Osteoblast (primary cell): ENCODE measurements at regions not wholly inside any gene's neighbourhood (a gene's known extent, or its start where the extent isn't known, plus 50 kb on each side); places are given as distances from the start of the nearest gene placed in this dataset.
A peak's percentile ranks its signal among the peaks of the same experiment; 100 is the strongest.

Experiments
- DNase-seq: peaks from one replicate; pipeline ENCODE4 v3.0.0; 2011; ENCODE audit warnings: low spot score, mixed read lengths; ENCODE audit not compliant: insufficient read length; ENCODE audit errors: missing footprints
- H2AFZ ChIP-seq: 2 replicates; pipeline ENCODE4 v1.6.0; 2011; ENCODE audit warnings: mild to moderate bottlenecking, low read length
- H3K27ac ChIP-seq: 2 replicates; pipeline ENCODE4 v1.5.1; 2011; ENCODE audit warnings: mild to moderate bottlenecking, low read depth, low read length, moderate library complexity
- H3K27me3 ChIP-seq: 2 replicates; pipeline ENCODE4 v1.6.0; 2012; ENCODE audit warnings: mild to moderate bottlenecking, control low read depth, inconsistent platforms, low read length, moderate library complexity; ENCODE audit not compliant: insufficient read depth
- H3K36me3 ChIP-seq: 2 replicates; pipeline ENCODE4 v1.5.1; 2011; ENCODE audit warnings: mild to moderate bottlenecking, low read length, control low read depth, moderate library complexity; ENCODE audit not compliant: insufficient read depth
- H3K4me1 ChIP-seq: 2 replicates; pipeline ENCODE4 v1.5.1; 2011; ENCODE audit warnings: mild to moderate bottlenecking, low read length, control low read depth, moderate library complexity; ENCODE audit not compliant: insufficient read depth
- H3K4me2 ChIP-seq: 2 replicates; pipeline ENCODE4 v1.6.0; 2011; ENCODE audit warnings: mild to moderate bottlenecking, low read length; ENCODE audit not compliant: insufficient read depth
- H3K4me3 ChIP-seq: fragments of 200-600 bp; sonication (generic); 3 replicates; pipeline ENCODE4 v1.5.1; 2012; ENCODE audit warnings: mild to moderate bottlenecking, low read length, inconsistent platforms; ENCODE audit not compliant: insufficient read depth
- H3K79me2 ChIP-seq: 2 replicates; pipeline ENCODE4 v1.6.0; 2012; ENCODE audit warnings: mild to moderate bottlenecking, low read length, control low read depth, inconsistent platforms; ENCODE audit not compliant: insufficient read depth
- H3K9me3 ChIP-seq: 2 replicates; pipeline ENCODE4 v1.5.1; 2011; ENCODE audit warnings: low read depth, low read length, control low read depth
- H4K20me1 ChIP-seq: 2 replicates; pipeline ENCODE4 v1.6.0; 2012; ENCODE audit warnings: mild to moderate bottlenecking, low read length, control low read depth; ENCODE audit not compliant: insufficient read depth
- TF ChIP-seq, protein P1 (sequence below): IDR thresholded peaks from 2 replicates; pipeline ENCODE4 v1.5.1; 2011; ENCODE audit warnings: mild to moderate bottlenecking, low read depth, low read length, moderate library complexity; ENCODE audit errors: extremely low read depth

DNA sequence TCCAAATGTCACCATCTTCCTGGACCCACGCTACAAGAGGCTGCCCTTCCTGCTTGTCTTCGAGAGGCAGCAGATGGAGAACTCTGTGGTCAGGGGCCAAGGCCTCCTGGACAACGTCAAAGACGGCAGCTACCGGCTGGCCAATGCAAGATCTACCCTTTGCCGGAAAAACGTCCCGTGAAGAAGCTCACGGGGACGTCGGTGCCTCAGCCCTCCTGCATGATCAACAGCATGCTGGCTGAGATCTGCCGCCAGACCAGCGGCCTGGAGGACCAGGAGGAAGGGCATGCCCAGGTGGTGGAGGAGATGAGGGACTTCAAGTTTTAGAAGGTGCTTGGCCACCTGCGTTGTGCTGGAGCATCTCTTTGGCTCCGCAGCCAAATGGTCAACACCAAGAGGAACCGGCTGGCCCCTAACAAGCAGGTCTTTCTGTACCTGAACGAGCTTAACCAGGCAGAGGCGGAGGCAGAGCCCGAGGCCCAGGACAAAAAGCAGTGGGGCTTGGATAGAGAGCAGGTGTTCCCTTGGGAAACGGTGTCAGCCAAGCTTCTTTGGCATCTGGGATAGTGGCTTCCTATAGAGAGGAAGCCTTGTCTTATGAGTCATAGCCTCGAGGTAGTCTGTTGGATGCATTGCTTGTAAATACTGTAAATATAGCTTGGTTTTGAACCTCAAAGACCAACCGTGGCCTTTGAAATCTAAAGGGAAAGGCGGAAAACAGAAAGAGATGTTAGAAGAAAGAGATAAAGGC, 94.8 kb upstream of the ELOVL6 start:
- H3K36me3 ChIP-seq: no peaks in the 10 kb centered on the region
- TF ChIP-seq, protein P1, sequence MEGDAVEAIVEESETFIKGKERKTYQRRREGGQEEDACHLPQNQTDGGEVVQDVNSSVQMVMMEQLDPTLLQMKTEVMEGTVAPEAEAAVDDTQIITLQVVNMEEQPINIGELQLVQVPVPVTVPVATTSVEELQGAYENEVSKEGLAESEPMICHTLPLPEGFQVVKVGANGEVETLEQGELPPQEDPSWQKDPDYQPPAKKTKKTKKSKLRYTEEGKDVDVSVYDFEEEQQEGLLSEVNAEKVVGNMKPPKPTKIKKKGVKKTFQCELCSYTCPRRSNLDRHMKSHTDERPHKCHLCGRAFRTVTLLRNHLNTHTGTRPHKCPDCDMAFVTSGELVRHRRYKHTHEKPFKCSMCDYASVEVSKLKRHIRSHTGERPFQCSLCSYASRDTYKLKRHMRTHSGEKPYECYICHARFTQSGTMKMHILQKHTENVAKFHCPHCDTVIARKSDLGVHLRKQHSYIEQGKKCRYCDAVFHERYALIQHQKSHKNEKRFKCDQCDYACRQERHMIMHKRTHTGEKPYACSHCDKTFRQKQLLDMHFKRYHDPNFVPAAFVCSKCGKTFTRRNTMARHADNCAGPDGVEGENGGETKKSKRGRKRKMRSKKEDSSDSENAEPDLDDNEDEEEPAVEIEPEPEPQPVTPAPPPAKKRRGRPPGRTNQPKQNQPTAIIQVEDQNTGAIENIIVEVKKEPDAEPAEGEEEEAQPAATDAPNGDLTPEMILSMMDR: no peak

DNA sequence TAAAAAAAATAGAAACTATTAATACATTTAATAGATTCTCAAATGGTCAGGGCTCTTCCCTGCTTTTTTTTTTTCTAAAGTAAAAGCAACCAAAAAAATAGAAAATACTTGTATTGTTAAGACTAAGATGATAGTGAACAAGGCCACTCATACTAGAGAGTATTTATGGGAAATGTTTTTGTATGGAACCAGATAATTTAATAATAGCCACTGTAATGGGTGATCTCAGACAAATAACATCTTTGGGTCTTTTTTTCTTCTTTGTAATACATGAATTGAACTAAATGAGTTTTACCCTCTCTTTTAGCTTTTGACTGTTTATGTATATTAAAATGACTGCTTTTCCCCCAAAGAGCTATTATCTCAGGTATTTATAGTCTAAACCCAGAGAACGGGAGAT, 92.1 kb upstream of the ELOVL6 start:
- Histone ChIP-seq H3K9me3 (no peaks in the 10 kb centered on the region), H3K4me2 (no peak overlapping the region), H3K36me3 (no peaks in the 10 kb centered on the region), H3K27ac (no peak overlapping the region), H3K27me3 (peaks cover 5% of the 10 kb centered on the region), H3K79me2 (no peaks in the 10 kb centered on the region), H4K20me1 (no peaks in the 10 kb centered on the region), H2AFZ (no peak overlapping the region), H3K4me1 (peaks cover 7% of the 10 kb centered on the region), H3K4me3 (no peak overlapping the region)
- no peak for DNase-seq
- TF ChIP-seq, protein P1: no peak

More for the DNA sequence above, 94.8 kb upstream of the ELOVL6 start:
- Histone ChIP-seq H3K9me3 (no peaks in the 10 kb centered on the region), H3K27me3 (peaks cover 5% of the 10 kb centered on the region), H4K20me1 (no peaks in the 10 kb centered on the region), H3K4me3 (no peak overlapping the region), H3K27ac (no peak overlapping the region), H3K4me1 (peaks cover 3% of the 10 kb centered on the region), H3K79me2 (no peaks in the 10 kb centered on the region), H3K4me2 (no peak overlapping the region), H2AFZ (no peak overlapping the region)
- no peak for DNase-seq

DNA sequence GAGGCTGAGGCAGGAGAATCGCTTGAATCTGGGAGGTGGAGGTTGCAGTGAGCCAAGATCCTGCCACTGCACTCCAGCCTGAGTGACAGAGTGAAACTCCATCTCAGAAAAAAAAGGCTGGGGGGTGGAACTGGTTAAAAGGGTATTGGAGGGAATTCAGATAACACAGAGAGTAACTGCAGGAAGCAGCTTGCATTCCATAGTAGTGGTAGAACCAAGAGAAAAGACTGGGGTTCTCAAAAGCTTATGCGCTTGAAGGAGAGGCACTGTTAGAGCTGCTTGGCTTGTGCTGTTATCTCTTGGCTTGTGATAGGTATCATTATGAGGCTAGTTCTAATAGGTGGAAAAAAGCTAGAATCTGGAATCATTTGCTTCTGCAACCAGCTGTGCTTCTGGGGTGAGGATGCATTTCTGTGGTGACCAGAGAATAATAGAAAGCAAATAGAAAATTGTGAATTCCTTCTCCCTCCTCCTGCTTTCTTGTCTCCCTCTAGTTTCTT, 91.2 kb upstream of the ELOVL6 start:
- Histone ChIP-seq H3K4me1 (peaks cover 7% of the 10 kb centered on the region), H3K4me2 (no peak overlapping the region), H3K36me3 (no peaks in the 10 kb centered on the region), H3K9me3 (no peaks in the 10 kb centered on the region), H3K4me3 (no peak overlapping the region), H3K79me2 (no peaks in the 10 kb centered on the region), H3K27me3 (peaks cover 5% of the 10 kb centered on the region), H3K27ac (no peak overlapping the region), H4K20me1 (no peaks in the 10 kb centered on the region), H2AFZ (no peak overlapping the region)
- TF ChIP-seq, protein P1: no peak
- peak; percentile 68 for DNase-seq

DNA sequence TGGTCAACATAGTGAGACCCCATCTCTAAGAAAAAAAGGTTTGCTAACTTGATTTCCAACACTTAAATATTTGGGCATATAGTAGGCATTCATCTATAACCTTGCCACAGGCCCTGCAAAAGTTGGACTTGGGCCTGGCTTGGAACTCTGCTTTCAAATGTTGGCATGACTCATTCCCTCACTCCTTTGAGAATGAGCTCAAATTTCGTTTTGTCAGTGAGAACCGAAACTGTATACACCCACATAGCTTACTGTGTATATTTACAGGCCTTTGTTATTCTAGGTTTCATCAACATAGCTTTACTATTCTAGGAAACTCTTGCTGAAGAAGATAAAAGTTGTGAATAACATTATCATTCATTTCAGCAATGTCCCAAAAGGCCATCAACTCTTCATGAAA, 88.7 kb upstream of the ELOVL6 start:
- Histone ChIP-seq H2AFZ (no peak overlapping the region), H3K4me2 (no peak overlapping the region), H4K20me1 (no peaks in the 10 kb centered on the region), H3K79me2 (no peaks in the 10 kb centered on the region), H3K4me1 (peaks cover 4% of the 10 kb centered on the region), H3K36me3 (no peaks in the 10 kb centered on the region), H3K4me3 (no peak overlapping the region), H3K9me3 (no peaks in the 10 kb centered on the region), H3K27me3 (peaks cover 5% of the 10 kb centered on the region), H3K27ac (no peak overlapping the region)
- TF ChIP-seq, protein P1: no peak
- peak; percentile 82 for DNase-seq
